GM12865 (cell line): ENCODE measurements at regions not wholly inside any gene's neighbourhood (a gene's known extent, or its start where the extent isn't known, plus 50 kb on each side); places are given as distances from the start of the nearest gene placed in this dataset.
"Not testable (repeated sequence)": the region's sequence is repeated elsewhere in the genome, so short reads cannot be mapped to it uniquely, and the experiment has no call there.

ENCODE experiments used
- DNase-seq: peaks from one replicate; pipeline ENCODE4 v3.0.0; 2010; ENCODE audit warnings: low read depth
- H3K4me3 ChIP-seq: 2 replicates; pipeline ENCODE4 v1.5.1; 2011; ENCODE audit warnings: mild to moderate bottlenecking, low read depth, low read length, control low read depth
- TF ChIP-seq, protein P1 (sequence below): IDR thresholded peaks from 2 replicates; pipeline ENCODE4 v1.5.1; 2011; ENCODE audit warnings: low read length, control low read depth, low read depth, inconsistent platforms; ENCODE audit not compliant: insufficient read depth; ENCODE audit errors: missing control alignments

DNA sequence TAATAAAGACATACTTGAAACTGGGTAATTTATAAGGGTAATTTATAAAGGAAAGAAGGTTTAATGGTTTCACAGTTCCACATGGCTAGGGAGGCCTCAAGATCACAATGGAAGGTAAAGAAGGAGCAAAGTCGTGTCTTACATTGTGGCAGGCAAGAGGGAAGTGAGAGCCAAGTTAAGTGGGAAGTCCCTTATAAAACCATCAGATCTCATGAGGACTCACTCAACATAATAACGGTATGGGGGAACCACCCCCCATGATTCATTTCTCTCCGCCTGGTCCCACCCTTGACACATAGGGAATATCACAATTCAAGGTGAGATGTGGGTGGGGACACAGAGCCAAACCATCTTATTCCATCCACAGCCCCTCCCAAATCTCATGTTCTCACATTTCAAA lies 76.8 kb upstream of the ZNF678 start:
- no peak overlapping the region for H3K4me3 ChIP-seq

DNA sequence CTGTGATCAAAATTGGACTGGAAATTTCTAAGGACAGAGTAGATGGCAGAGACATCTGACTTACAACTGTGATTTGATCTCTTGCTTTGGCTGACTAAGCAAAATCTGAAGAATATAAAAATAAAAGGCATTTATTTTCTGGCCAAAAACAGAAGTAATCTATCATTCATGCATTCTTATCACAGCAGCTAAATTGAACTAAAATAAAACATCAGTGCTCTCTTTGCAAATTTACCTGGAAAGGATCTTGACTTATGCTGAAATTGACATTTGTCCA lies 81.4 kb upstream of the ZNF678 start:
- no peak for DNase-seq
- TF ChIP-seq, protein P1, sequence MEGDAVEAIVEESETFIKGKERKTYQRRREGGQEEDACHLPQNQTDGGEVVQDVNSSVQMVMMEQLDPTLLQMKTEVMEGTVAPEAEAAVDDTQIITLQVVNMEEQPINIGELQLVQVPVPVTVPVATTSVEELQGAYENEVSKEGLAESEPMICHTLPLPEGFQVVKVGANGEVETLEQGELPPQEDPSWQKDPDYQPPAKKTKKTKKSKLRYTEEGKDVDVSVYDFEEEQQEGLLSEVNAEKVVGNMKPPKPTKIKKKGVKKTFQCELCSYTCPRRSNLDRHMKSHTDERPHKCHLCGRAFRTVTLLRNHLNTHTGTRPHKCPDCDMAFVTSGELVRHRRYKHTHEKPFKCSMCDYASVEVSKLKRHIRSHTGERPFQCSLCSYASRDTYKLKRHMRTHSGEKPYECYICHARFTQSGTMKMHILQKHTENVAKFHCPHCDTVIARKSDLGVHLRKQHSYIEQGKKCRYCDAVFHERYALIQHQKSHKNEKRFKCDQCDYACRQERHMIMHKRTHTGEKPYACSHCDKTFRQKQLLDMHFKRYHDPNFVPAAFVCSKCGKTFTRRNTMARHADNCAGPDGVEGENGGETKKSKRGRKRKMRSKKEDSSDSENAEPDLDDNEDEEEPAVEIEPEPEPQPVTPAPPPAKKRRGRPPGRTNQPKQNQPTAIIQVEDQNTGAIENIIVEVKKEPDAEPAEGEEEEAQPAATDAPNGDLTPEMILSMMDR, result no peak
- no peak overlapping the region for H3K4me3 ChIP-seq

More for the DNA sequence above, 76.8 kb upstream of the ZNF678 start:
- DNase-seq, result peak; percentile 6
- TF ChIP-seq, protein P1, result no peak

DNA sequence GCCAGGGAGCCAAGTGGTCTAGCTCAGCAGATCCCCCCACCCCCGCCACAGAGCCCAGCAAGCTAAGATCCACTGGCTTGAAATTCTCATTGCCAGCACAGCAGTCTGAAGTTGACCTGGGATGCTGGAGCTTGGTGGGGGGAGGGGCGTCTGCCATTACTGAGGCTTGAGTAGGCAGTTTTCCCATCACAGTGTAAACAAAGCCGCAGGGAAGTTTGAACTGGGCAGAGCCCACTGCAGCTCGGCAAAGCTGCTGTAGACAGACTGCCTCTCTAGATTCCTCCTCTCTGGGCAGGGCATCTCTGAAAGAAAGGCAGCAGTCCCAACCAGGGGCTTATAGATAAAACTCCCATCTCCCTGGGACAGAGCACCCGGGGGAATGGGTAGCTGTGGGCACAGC lies 89.3 kb upstream of the ZNF678 start:
- DNase-seq, H3K4me3 ChIP-seq: not testable (repeated sequence)

DNA sequence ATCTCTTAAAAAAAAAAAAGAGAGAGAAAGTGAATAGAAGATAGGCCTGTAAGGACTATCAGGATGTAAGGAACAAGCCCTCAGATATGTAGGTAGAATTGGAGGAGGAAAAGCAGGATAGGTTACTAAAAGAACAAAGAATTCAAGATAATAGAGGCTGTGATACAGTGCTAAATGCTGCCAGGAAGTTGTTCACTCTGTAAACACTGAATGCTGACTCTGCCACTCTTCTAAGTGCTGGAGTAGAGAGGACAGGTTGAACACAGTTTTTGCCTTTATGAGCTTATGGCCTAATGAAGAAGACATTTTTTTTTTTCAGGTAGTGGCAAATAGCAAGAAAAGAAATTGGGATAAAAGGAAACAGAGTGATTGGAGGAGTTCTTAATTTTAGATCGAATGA lies 90.6 kb upstream of the ZNF678 start:
- no peak for DNase-seq
- TF ChIP-seq, protein P1, result no peak
- no peak overlapping the region for H3K4me3 ChIP-seq

DNA sequence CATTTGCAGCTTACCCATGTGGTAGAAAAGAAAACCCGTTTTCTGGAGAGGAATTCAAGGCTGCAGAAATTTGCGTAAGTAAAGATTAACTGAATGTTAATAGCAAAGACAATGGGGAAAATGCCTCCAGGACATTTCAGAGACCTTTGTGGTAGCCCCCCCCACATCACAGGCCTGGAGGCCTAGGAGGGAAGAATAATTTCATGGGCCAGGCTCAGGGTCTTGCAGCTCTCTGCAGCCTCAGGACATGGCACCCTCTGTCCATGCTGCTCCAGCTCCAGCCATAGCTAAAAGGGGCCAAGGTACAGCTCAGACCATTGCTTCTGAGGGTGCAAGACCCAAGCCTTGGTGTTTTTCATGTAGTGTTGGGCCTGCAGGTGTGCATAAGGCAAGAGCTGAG lies 92.7 kb upstream of the ZNF678 start:
- TF ChIP-seq, protein P1, result no peak
- H3K4me3 ChIP-seq, result no peak overlapping the region
- no peak for DNase-seq

DNA sequence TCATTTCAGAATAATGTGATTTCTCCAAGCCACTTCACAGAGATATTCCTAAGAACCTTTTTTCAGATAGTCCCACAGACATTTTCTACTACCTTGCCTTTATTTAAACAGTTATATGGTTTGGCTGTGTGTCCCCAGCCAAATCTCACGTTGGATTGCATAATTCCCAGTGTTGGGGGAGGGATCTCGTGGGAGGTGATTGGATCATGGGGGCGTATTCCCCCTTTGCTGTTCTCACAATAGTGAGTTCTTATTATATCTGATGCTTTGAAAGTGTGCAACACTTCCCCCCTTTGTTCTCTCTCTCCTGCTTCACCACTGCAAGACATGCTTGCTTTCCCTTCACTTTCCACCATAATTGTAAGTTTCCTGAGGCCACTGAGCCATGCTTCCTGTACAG lies 93.6 kb upstream of the ZNF678 start:
- TF ChIP-seq, protein P1, result no peak
- no peak overlapping the region for H3K4me3 ChIP-seq
- DNase-seq, result no peak

DNA sequence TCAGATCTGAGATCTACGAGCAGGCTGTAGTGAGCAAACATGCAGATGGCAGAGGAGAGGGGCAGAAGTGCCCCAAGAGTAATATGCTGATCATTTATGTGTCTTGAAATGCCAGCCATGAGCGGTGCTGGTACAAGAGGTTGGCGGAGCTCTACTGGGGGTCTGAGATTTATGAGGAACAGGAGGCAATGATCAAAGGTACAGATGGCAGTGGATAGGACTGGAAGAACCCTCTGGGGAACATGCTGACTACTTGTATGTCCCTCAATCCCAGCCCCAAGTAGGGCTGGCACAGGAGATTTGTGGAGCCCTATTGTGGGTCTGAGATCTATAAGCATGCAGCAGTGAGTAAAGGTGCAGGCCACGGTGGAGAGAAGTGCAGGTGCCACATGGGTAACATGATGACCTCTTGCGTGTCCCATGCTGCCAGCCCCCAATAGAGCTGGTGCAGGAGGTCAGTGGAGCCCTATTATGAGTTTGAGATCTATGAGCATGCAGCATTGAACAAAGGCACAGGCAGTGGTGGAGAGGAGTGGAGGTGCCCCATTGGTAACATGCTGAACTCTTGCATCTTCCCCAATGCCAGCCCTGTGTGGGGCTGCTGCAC lies 97.2 kb upstream of the ZNF678 start:
- TF ChIP-seq, protein P1, result no peak
- no peak overlapping the region for H3K4me3 ChIP-seq
- DNase-seq, result no peak
